Caco-2 (cell line): ENCODE measurements at regions not wholly inside any gene's neighbourhood (a gene's known extent, or its start where the extent isn't known, plus 50 kb on each side); places are given as distances from the start of the nearest gene placed in this dataset.

Experiments
- BruUV-seq: library from RNA; stranded (reverse); fragments of 400-500 nt; replicated peaks from 2 replicates; lab custom pipeline; 2021; lab: Mats Ljungman, UMichigan
- CTCF ChIA-PET: fragments of 300-600 bp; sonication (Branson Sonifier 250); formaldehyde crosslinking; loops from one replicate; lab custom pipeline; 2022; ENCODE audit warnings: antibody characterized with exemption; lab: Charles Lee
- POLR2A ChIA-PET: fragments of 300-600 bp; sonication (Branson Sonifier 250); formaldehyde crosslinking; loops from one replicate; lab custom pipeline; 2022; ENCODE audit warnings: antibody characterized with exemption; lab: Charles Lee
- DNase-seq, 2 experiments: peaks; one replicate each; pipeline versions ENCODE4 v3.0.0 to v3.0.0-alpha.2; 2020 to 2022
- H3K27me3 ChIP-seq: replicated peaks from 2 replicates; pipeline ENCODE4 v1.6.0; 2011; ENCODE audit warnings: low read length; ENCODE audit not compliant: control insufficient read depth, insufficient read depth
- H3K36me3 ChIP-seq: 2 replicates; pipeline ENCODE4 v1.5.1; 2011; ENCODE audit warnings: low read length; ENCODE audit not compliant: control insufficient read depth, insufficient read depth
- H3K4me1 ChIP-seq: fragments of 250-450 bp; sonication (Bioruptor Pico); 2 replicates; pipeline ENCODE4 v1.5.1; 2020; ENCODE audit warnings: mild to moderate bottlenecking
- H3K4me3 ChIP-seq: 2 replicates; pipeline ENCODE4 v1.5.1; 2011; ENCODE audit warnings: low read depth, mild to moderate bottlenecking, control low read depth, low read length
- H3K9me3 ChIP-seq: fragments of 250-450 bp; sonication (Bioruptor Pico); 2 replicates; pipeline ENCODE4 v1.5.1; 2020; ENCODE audit warnings: mild to moderate bottlenecking, moderate library complexity
- H3K27ac Mint-ChIP-seq: one replicate; pipeline ENCODE4 v1.8.0; 2022; ENCODE audit warnings: mixed read lengths; ENCODE audit not compliant: unreplicated experiment
- H3K27me3 Mint-ChIP-seq: one replicate; pipeline ENCODE4 v1.8.0; 2022; ENCODE audit warnings: mixed read lengths; ENCODE audit not compliant: insufficient read depth, unreplicated experiment
- H3K36me3 Mint-ChIP-seq: one replicate; pipeline ENCODE4 v1.8.0; 2022; ENCODE audit warnings: mild to moderate bottlenecking, mixed read lengths; ENCODE audit not compliant: insufficient read depth, unreplicated experiment
- H3K4me1 Mint-ChIP-seq: one replicate; pipeline ENCODE4 v1.8.0; 2022; ENCODE audit warnings: low read depth, mixed read lengths; ENCODE audit not compliant: unreplicated experiment
- H3K4me3 Mint-ChIP-seq: one replicate; pipeline ENCODE4 v1.8.0; 2022; ENCODE audit warnings: mild to moderate bottlenecking, moderate library complexity, mixed read lengths; ENCODE audit not compliant: unreplicated experiment
- H3K9me3 Mint-ChIP-seq: one replicate; pipeline ENCODE4 v1.8.0; 2022; ENCODE audit warnings: mixed read lengths; ENCODE audit not compliant: unreplicated experiment
- intact Hi-C: fragments of 100-400 bp; cut with micrococcal nuclease; formaldehyde crosslinking; loops from one replicate; pipeline ENCODE4 v1.10.0; 2022; ENCODE audit not compliant: unreplicated experiment
- TF ChIP-seq, protein P1 (sequence below), 2 experiments: fragments of 200-600 bp in 1 of 2; IDR thresholded peaks; 1 replicate in 1 of 2; 2 replicates in 1 of 2; pipeline versions ENCODE4 v1.5.1 to v1.8.0; 2011 to 2022; ENCODE audit warnings: antibody characterized with exemption in 1 of 2, control low read depth in 1 of 2, inconsistent platforms in 1 of 2, low read depth in 1 of 2, low read length in 1 of 2, mild to moderate bottlenecking in 1 of 2, moderate library complexity in 1 of 2; ENCODE audit not compliant: insufficient read depth in 1 of 2, severe bottlenecking in 1 of 2, unreplicated experiment in 1 of 2

DNA sequence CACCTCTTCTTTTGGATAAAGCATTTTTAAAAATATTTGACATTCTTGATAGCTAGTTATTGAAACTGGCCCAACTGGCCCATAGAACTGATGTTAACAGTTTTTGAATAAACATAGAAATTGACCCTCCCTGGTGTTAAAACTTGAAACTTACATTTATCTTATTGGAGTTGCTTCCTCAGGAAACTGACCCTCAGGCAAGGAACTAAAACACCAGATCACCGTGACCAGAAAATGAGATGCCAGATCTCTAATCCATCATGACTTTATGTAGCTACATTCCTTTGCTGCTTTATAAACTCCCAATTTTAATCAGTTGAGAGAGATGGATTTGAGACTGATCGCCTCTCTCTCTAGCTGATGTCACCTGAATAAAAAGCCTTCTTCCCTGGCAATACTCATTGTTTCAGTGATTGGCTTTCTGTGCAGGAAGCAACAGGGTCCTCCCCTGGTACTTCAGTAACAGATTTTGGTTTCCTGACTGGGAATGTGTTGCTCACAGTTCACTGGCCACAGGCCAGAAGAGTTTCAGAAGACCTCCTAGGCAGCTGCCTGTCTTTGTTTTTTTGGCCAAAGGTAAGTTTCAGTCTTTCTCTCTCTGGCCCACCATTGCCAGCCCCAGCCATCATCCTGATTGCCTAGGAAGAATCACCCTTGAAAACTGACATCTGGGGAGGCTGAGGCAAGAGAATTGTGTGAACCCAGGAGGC, 212.4 kb downstream of the DTWD2 start:
- no peaks in the 10 kb centered on the region for H3K36me3 ChIP-seq
- peaks cover 11% of the 10 kb centered on the region for H3K27me3 Mint-ChIP-seq
- no peaks in the 10 kb centered on the region for H3K4me1 ChIP-seq
- no peaks in the 10 kb centered on the region for H3K9me3 Mint-ChIP-seq
- ChIA-PET CTCF (no interaction called here), POLR2A (no interaction called here)
- DNase-seq = no peak
- no peaks in the 10 kb centered on the region for H3K4me1 Mint-ChIP-seq
- H3K27me3 ChIP-seq = no peaks in the 10 kb centered on the region
- TF ChIP-seq, protein P1, sequence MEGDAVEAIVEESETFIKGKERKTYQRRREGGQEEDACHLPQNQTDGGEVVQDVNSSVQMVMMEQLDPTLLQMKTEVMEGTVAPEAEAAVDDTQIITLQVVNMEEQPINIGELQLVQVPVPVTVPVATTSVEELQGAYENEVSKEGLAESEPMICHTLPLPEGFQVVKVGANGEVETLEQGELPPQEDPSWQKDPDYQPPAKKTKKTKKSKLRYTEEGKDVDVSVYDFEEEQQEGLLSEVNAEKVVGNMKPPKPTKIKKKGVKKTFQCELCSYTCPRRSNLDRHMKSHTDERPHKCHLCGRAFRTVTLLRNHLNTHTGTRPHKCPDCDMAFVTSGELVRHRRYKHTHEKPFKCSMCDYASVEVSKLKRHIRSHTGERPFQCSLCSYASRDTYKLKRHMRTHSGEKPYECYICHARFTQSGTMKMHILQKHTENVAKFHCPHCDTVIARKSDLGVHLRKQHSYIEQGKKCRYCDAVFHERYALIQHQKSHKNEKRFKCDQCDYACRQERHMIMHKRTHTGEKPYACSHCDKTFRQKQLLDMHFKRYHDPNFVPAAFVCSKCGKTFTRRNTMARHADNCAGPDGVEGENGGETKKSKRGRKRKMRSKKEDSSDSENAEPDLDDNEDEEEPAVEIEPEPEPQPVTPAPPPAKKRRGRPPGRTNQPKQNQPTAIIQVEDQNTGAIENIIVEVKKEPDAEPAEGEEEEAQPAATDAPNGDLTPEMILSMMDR (IDR thresholded peaks at IDR 0.05; ENCODE audit: insufficient read depth in 1 of 2, low read depth in 1 of 2, low read length in 1 of 2, severe bottlenecking in 1 of 2, unreplicated experiment in 1 of 2) = no peak
- no peaks in the 10 kb centered on the region for H3K9me3 ChIP-seq
- H3K36me3 Mint-ChIP-seq = no peaks in the 10 kb centered on the region
- no TSS peak for BruUV-seq
- no peak overlapping the region for H3K27ac Mint-ChIP-seq
- H3K4me3 ChIP-seq = no peak overlapping the region
- intact Hi-C loops = no loop called here
- H3K4me3 Mint-ChIP-seq = no peak overlapping the region

DNA sequence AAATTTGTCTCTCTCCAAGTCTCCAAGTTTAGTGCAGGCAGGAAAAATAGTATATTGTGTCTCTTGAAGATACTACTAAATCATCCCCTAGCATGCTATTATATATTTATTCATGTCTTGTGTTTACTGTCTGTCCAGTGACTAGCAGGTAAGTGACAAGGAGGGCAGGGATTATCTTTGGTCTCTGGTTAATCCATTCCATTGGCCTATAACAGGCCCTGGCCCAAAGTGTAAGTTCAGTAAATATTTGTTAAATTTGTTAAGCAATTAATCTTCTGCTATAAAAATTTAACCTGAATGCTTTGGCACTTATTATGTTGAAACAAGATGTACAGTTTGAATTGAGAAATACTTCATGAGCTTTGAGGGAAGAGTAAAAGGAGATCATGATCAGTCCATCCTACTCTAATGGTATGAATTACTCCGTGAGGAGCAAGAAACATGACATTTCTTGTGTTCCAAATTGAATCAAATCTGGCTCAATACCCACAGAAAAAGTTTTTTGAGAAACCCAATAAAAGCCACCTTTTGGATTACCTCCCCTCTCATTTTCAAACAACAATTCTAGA, 219.7 kb downstream of the DTWD2 start:
- H3K9me3 Mint-ChIP-seq = no peaks in the 10 kb centered on the region
- no peaks in the 10 kb centered on the region for H3K4me1 Mint-ChIP-seq
- no peak overlapping the region for H3K27ac Mint-ChIP-seq
- intact Hi-C loops = no loop called here
- H3K27me3 Mint-ChIP-seq = peaks cover 9% of the 10 kb centered on the region
- POLR2A ChIA-PET = no interaction called here
- Histone ChIP-seq H3K36me3 (no peaks in the 10 kb centered on the region), H3K4me1 (no peaks in the 10 kb centered on the region), H3K9me3 (no peaks in the 10 kb centered on the region), H3K27me3 (no peaks in the 10 kb centered on the region; the same call in 1 of the 2 replicates), H3K4me3 (no peak overlapping the region)
- H3K36me3 Mint-ChIP-seq = no peaks in the 10 kb centered on the region
- TF ChIP-seq, protein P1 (IDR thresholded peaks at IDR 0.05; ENCODE audit: insufficient read depth in 1 of 2, low read depth in 1 of 2, low read length in 1 of 2, severe bottlenecking in 1 of 2, unreplicated experiment in 1 of 2) = no peak
- CTCF ChIA-PET = no interaction called here
- no peak overlapping the region for H3K4me3 Mint-ChIP-seq
- BruUV-seq = no TSS peak
- DNase-seq = no peak

DNA sequence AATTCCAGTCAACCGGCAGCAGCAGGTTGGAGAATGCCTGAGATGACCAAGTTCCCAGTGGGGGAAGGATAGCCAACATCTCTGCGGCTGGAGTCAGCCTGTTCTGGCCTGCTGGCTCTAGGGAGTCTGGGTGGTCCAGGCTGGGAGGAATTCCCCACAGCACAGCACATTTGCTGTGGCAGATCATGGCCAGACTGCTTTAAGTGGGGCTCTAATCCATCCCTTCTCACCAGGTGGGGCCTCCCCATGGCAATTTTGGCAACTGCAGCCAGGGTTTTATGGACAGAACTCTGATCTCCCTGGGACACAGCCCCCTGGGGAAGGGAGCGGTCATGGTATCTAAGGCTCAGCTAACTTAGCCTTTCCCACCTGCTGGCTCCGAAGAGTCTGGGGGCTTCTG, 226.1 kb downstream of the DTWD2 start:
- Histone ChIP-seq H3K36me3 (no peaks in the 10 kb centered on the region), H3K27me3 (no peaks in the 10 kb centered on the region), H3K9me3 (no peaks in the 10 kb centered on the region), H3K4me1 (no peaks in the 10 kb centered on the region), H3K4me3 (no peak overlapping the region)
- Mint-ChIP-seq H3K27ac (no peak overlapping the region), H3K4me3 (no peak overlapping the region), H3K9me3 (no peaks in the 10 kb centered on the region), H3K36me3 (no peaks in the 10 kb centered on the region), H3K4me1 (no peaks in the 10 kb centered on the region), H3K27me3 (no peaks in the 10 kb centered on the region)
- no TSS peak for BruUV-seq
- TF ChIP-seq, protein P1 (IDR thresholded peaks at IDR 0.05; ENCODE audit: insufficient read depth in 1 of 2, low read depth in 1 of 2, low read length in 1 of 2, severe bottlenecking in 1 of 2, unreplicated experiment in 1 of 2) = no peak
- intact Hi-C loops = no loop called here
- CTCF ChIA-PET = no interaction called here
- POLR2A ChIA-PET = no interaction called here
- DNase-seq = no peak
